Liver (tissue), 3 donors: ENCODE measurements at regions not wholly inside any gene's neighbourhood (a gene's known extent, or its start where the extent isn't known, plus 50 kb on each side); places are given as distances from the start of the nearest gene placed in this dataset.

Experiments used
- JUND ChIP-seq, 2 donors: IDR thresholded peaks; 2 replicates each; pipeline ENCODE4 v1.6.1; 2016; ENCODE audit warnings: antibody characterized with exemption in 2 of 2
- NR2F2 ChIP-seq: IDR thresholded peaks from 2 replicates; pipeline ENCODE4 v1.6.1; 2016; ENCODE audit warnings: antibody characterized with exemption
- TF ChIP-seq, protein P1 (sequence below): fragments of 150-350 bp; IDR thresholded peaks from 2 replicates; pipeline ENCODE4 v1.5.1; 2017; ENCODE audit warnings: improper control_type of control experiment, low read depth, low read length; ENCODE audit not compliant: missing input control
- donor health status: healthy.
- donor health status: healthy.

DNA sequence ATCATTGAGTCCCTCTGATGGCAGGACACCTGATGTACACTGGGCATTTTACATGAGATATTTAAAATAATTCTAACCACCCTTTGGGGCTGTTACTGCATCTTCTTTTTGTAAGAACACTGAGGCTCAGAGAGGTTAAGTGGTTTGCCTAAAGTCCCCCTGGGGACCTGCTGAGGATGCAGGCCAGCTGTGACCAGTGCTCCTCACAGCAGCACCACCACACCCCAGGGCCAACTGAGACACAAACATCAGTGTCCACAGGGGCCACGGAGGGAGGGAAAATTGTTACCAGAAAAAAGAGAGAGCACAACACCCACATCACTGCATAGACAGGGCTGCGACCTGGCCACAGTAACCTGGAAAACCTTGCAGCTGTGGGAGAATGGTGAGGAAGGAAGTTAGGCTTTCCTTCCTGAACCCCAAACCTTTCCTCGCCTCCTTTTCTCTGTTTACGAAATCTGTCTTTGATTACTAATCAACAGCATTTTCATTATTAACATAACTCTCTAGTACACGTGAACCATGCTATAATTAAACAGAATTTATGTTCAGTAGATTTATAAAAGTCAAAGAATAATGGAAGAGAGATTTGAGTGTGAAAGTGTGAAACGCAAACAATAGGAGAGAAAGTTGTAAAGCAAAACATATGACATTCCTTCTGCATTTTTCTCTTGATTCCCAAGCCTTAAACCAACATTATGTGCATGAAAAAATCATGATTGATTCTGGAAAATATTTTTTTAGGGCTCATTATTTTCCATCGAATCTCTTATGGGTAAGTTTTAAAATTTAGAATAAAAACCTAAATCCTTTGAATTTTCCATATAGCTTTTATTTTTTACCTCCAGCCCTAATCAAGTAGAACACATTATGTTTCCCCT lies 228.1 kb upstream of the DAPK1 start:
- TF ChIP-seq, protein P1, sequence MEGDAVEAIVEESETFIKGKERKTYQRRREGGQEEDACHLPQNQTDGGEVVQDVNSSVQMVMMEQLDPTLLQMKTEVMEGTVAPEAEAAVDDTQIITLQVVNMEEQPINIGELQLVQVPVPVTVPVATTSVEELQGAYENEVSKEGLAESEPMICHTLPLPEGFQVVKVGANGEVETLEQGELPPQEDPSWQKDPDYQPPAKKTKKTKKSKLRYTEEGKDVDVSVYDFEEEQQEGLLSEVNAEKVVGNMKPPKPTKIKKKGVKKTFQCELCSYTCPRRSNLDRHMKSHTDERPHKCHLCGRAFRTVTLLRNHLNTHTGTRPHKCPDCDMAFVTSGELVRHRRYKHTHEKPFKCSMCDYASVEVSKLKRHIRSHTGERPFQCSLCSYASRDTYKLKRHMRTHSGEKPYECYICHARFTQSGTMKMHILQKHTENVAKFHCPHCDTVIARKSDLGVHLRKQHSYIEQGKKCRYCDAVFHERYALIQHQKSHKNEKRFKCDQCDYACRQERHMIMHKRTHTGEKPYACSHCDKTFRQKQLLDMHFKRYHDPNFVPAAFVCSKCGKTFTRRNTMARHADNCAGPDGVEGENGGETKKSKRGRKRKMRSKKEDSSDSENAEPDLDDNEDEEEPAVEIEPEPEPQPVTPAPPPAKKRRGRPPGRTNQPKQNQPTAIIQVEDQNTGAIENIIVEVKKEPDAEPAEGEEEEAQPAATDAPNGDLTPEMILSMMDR, result no peak
- no peak for TF ChIP-seq JUND (IDR thresholded peaks at IDR 0.05)
- TF ChIP-seq NR2F2, result no peak
